BE2C (cell line): ENCODE measurements at regions not wholly inside any gene's neighbourhood (a gene's known extent, or its start where the extent isn't known, plus 50 kb on each side); places are given as distances from the start of the nearest gene placed in this dataset.

ENCODE experiments used
- DNase-seq: peaks from one replicate; pipeline ENCODE4 v3.0.0-alpha.2; 2020
- H3K27me3 ChIP-seq: fragments of 250-450 bp; sonication (Bioruptor Pico); 2 replicates; pipeline ENCODE4 v1.5.1; 2020; ENCODE audit warnings: mild to moderate bottlenecking
- H3K36me3 ChIP-seq: fragments of 250-450 bp; sonication (Bioruptor Pico); 2 replicates; pipeline ENCODE4 v1.5.1; 2020; ENCODE audit warnings: mild to moderate bottlenecking
- H3K4me1 ChIP-seq: fragments of 250-450 bp; sonication (Bioruptor Pico); 2 replicates; pipeline ENCODE4 v1.5.1; 2020
- H3K4me3 ChIP-seq: 2 replicates; pipeline ENCODE4 v1.5.1; 2011; ENCODE audit warnings: low read depth, low read length
- H3K9me3 ChIP-seq: fragments of 250-450 bp; sonication (Bioruptor Pico); 2 replicates; pipeline ENCODE4 v1.5.1; 2020
- TF ChIP-seq, protein P1 (sequence below): IDR thresholded peaks from 2 replicates; pipeline ENCODE4 v1.5.1; 2012; ENCODE audit warnings: mild to moderate bottlenecking, low read depth, low read length

GRCh38 chr4:151527699-151528098 lies 118.7 kb downstream of the FHIP1A start:
- TF ChIP-seq, protein P1, sequence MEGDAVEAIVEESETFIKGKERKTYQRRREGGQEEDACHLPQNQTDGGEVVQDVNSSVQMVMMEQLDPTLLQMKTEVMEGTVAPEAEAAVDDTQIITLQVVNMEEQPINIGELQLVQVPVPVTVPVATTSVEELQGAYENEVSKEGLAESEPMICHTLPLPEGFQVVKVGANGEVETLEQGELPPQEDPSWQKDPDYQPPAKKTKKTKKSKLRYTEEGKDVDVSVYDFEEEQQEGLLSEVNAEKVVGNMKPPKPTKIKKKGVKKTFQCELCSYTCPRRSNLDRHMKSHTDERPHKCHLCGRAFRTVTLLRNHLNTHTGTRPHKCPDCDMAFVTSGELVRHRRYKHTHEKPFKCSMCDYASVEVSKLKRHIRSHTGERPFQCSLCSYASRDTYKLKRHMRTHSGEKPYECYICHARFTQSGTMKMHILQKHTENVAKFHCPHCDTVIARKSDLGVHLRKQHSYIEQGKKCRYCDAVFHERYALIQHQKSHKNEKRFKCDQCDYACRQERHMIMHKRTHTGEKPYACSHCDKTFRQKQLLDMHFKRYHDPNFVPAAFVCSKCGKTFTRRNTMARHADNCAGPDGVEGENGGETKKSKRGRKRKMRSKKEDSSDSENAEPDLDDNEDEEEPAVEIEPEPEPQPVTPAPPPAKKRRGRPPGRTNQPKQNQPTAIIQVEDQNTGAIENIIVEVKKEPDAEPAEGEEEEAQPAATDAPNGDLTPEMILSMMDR = no peak
- no peak for DNase-seq
- no peaks in the 10 kb centered on the region for H3K36me3 ChIP-seq
- no peak overlapping the region for H3K4me3 ChIP-seq
- peaks cover 4% of the 10 kb centered on the region; the same call in 1 of the 2 replicates for H3K4me1 ChIP-seq
- H3K9me3 ChIP-seq = no peaks in the 10 kb centered on the region
- no peaks in the 10 kb centered on the region for H3K27me3 ChIP-seq

DNA sequence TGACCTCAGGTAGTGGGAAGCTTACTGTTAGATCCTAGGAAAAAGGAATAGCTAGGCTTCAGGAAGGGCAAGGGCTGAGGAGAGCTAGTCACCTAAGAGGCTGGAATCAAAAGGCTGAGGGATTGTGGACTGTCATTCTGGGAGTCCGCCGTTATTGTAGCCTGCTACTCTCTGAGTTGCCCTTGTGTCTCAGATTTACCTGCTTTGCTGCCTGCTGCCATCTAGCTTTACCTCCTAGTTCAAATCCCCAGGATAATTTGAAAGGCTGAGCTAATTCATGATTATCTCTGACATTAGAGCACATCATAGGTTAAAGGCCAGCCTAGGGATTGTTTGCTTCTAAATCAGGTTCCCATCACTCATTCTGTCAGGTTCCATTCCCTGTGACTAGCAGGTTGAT lies 120.2 kb downstream of the FHIP1A start:
- no peak overlapping the region for H3K4me3 ChIP-seq
- no peaks in the 10 kb centered on the region for H3K9me3 ChIP-seq
- no peaks in the 10 kb centered on the region for H3K27me3 ChIP-seq
- H3K4me1 ChIP-seq = no peaks in the 10 kb centered on the region
- TF ChIP-seq, protein P1 = no peak
- no peak for DNase-seq
- H3K36me3 ChIP-seq = no peaks in the 10 kb centered on the region

DNA sequence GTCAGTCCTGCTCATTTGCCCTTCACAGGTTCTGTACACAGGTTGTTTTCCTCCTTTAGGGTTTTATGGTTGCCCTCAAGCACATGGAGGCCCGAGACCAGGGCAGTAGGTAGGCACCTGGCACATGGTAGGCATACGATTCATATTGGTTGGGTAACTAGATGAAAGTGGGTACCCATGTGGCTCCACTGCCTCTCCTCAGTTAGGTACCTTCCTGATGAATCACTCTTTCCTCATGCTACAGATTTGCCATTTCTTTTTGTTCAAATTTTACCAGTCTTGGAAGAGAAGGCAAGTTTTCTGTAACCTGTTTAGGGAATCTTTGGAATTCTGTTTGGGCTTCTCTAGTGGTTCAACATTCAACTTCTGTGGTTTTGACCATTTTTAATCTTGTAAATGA lies 121.3 kb downstream of the FHIP1A start:
- Histone ChIP-seq H3K4me1 (no peaks in the 10 kb centered on the region), H3K36me3 (no peaks in the 10 kb centered on the region), H3K27me3 (no peaks in the 10 kb centered on the region), H3K9me3 (no peaks in the 10 kb centered on the region), H3K4me3 (no peak overlapping the region)
- DNase-seq = no peak
- TF ChIP-seq, protein P1 = no peak

DNA sequence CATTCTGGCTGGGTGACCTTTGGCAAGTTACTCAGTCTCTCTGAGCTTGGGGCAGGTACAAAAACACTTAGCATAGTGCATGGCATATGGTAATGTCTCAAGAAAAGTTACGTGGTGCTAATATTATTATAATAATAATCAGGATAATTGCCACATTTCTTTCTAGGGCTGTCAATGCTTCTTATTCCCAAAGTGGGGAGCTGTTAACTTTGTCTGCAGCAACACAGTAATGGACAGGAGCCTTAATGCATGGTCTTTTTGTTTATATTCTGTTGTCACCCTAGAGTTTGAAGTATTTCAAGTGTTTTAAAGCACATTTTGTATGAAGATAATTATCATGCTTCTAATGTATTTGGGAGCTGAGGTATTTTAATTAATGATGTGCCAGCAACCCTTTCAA lies 121.8 kb downstream of the FHIP1A start:
- Histone ChIP-seq H3K27me3 (no peaks in the 10 kb centered on the region), H3K9me3 (no peaks in the 10 kb centered on the region), H3K4me3 (no peak overlapping the region), H3K36me3 (no peaks in the 10 kb centered on the region), H3K4me1 (no peaks in the 10 kb centered on the region)
- TF ChIP-seq, protein P1 = no peak
- DNase-seq = no peak

GRCh38 chr4:151532001-151532708 lies 123.2 kb downstream of the FHIP1A start:
- H3K9me3 ChIP-seq = no peaks in the 10 kb centered on the region
- DNase-seq = no peak
- TF ChIP-seq, protein P1 = no peak
- no peaks in the 10 kb centered on the region for H3K36me3 ChIP-seq
- no peak overlapping the region for H3K4me3 ChIP-seq
- no peaks in the 10 kb centered on the region for H3K27me3 ChIP-seq
- H3K4me1 ChIP-seq = no peaks in the 10 kb centered on the region

DNA sequence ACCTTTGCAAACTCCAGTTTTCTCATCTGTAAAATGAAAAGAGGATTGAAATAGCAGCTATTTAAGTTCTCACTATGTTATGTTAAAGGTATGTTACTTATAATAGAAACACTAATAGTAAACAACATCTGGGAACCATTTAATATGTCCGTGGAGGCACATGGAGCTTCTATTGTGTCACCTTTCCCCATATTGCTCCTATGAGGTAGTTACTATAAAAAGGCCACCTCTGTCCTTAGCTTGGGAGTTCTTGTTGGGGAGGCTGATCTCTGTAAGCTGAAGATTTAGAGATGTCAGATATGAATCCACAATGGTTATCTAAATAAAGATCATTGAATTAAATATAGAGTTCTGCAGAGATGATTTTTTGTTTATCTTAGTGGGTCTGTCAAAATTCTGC lies 125.2 kb downstream of the FHIP1A start:
- TF ChIP-seq, protein P1 = no peak
- Histone ChIP-seq H3K27me3 (no peaks in the 10 kb centered on the region), H3K4me1 (no peaks in the 10 kb centered on the region), H3K4me3 (no peak overlapping the region), H3K9me3 (no peaks in the 10 kb centered on the region), H3K36me3 (no peaks in the 10 kb centered on the region)
- no peak for DNase-seq
